ENCODE measurements at regions not wholly inside any gene's neighbourhood (a gene's known extent, or its start where the extent isn't known, plus 50 kb on each side); places are given as distances from the start of the nearest gene placed in this dataset.
A peak's percentile ranks its signal among the peaks of the same experiment; 100 is the strongest.

GRCh38 chr20:39946053-39946810, 742.8 kb downstream of the MAFB start:
- DNase-seq (ENCODE audit: low spot score in 2 of 2) (no peak), ATAC-seq (ENCODE audit: low read depth) (no peak)
- no peaks in the 10 kb centered on the region for H3K36me3 Mint-ChIP-seq
- no peak overlapping the region for H3K27ac Mint-ChIP-seq
- H3K4me1 Mint-ChIP-seq = no peaks in the 10 kb centered on the region
- no peaks in the 10 kb centered on the region for H3K9me3 Mint-ChIP-seq
- H3K4me3 Mint-ChIP-seq = no peak overlapping the region
- H3K27me3 Mint-ChIP-seq = peaks cover 6% of the 10 kb centered on the region

GRCh38 chr20:39944861-39945260, 744.2 kb downstream of the MAFB start:
- Mint-ChIP-seq H3K4me3 (no peak overlapping the region), H3K4me1 (no peaks in the 10 kb centered on the region), H3K36me3 (no peaks in the 10 kb centered on the region), H3K27ac (no peak overlapping the region), H3K9me3 (no peaks in the 10 kb centered on the region), H3K27me3 (peaks cover 7% of the 10 kb centered on the region)
- DNase-seq (ENCODE audit: low spot score in 2 of 2) = no peak
- no peak for ATAC-seq (ENCODE audit: low read depth)

GRCh38 chr20:39943336-39943735, 745.7 kb downstream of the MAFB start:
- H3K27ac Mint-ChIP-seq = no peak overlapping the region
- no peaks in the 10 kb centered on the region for H3K4me1 Mint-ChIP-seq
- H3K27me3 Mint-ChIP-seq = peaks cover 15% of the 10 kb centered on the region
- DNase-seq (ENCODE audit: low spot score in 2 of 2) (no peak), ATAC-seq (ENCODE audit: low read depth) (no peak)
- H3K9me3 Mint-ChIP-seq = no peaks in the 10 kb centered on the region
- H3K36me3 Mint-ChIP-seq = no peaks in the 10 kb centered on the region
- no peak overlapping the region for H3K4me3 Mint-ChIP-seq

GRCh38 chr20:39941245-39941644, 747.8 kb downstream of the MAFB start:
- ATAC-seq (ENCODE audit: low read depth) (no peak), DNase-seq (ENCODE audit: low spot score in 2 of 2) (no peak)
- peaks cover 18% of the 10 kb centered on the region for H3K27me3 Mint-ChIP-seq
- no peaks in the 10 kb centered on the region for H3K9me3 Mint-ChIP-seq
- no peaks in the 10 kb centered on the region for H3K4me1 Mint-ChIP-seq
- no peak overlapping the region for H3K27ac Mint-ChIP-seq
- no peak overlapping the region for H3K4me3 Mint-ChIP-seq
- no peaks in the 10 kb centered on the region for H3K36me3 Mint-ChIP-seq

- Mint-ChIP-seq H3K9me3 (no peaks in the 10 kb centered on the region), H3K27me3 (peaks cover 13% of the 10 kb centered on the region), H3K4me1 (no peaks in the 10 kb centered on the region), H3K27ac (no peak overlapping the region), H3K4me3 (no peak overlapping the region), H3K36me3 (no peaks in the 10 kb centered on the region)
- DNase-seq (ENCODE audit: low spot score in 2 of 2) (no peak), ATAC-seq (ENCODE audit: low read depth) (no peak)
Measured at GRCh38 chr20:39939241-39939865, 749.7 kb downstream of the MAFB start.

- H3K4me1 Mint-ChIP-seq = no peaks in the 10 kb centered on the region
- peaks cover 12% of the 10 kb centered on the region for H3K27me3 Mint-ChIP-seq
- H3K4me3 Mint-ChIP-seq = no peak overlapping the region
- DNase-seq (ENCODE audit: low spot score in 2 of 2) = no peak
- H3K27ac Mint-ChIP-seq = no peak overlapping the region
- H3K36me3 Mint-ChIP-seq = no peaks in the 10 kb centered on the region
- ATAC-seq (ENCODE audit: low read depth) = no peak
- H3K9me3 Mint-ChIP-seq = no peaks in the 10 kb centered on the region
Measured at GRCh38 chr20:39936401-39936800, 752.6 kb downstream of the MAFB start.

- no peaks in the 10 kb centered on the region for H3K9me3 Mint-ChIP-seq
- no peaks in the 10 kb centered on the region for H3K4me1 Mint-ChIP-seq
- no peak overlapping the region for H3K4me3 Mint-ChIP-seq
- H3K36me3 Mint-ChIP-seq = no peaks in the 10 kb centered on the region
- H3K27ac Mint-ChIP-seq = no peak overlapping the region
- peaks cover 12% of the 10 kb centered on the region for H3K27me3 Mint-ChIP-seq
- no peak for DNase-seq (ENCODE audit: low spot score in 2 of 2)
- no peak for ATAC-seq (ENCODE audit: low read depth)
Measured at GRCh38 chr20:39935901-39936300, 753.1 kb downstream of the MAFB start.

GRCh38 chr20:39916236-39916765, 772.7 kb downstream of the MAFB start:
- H3K4me1 Mint-ChIP-seq = no peaks in the 10 kb centered on the region
- peaks cover 16% of the 10 kb centered on the region for H3K27me3 Mint-ChIP-seq
- H3K9me3 Mint-ChIP-seq = no peaks in the 10 kb centered on the region
- H3K4me3 Mint-ChIP-seq = no peak overlapping the region
- no peak for DNase-seq (ENCODE audit: low spot score in 2 of 2)
- ATAC-seq (ENCODE audit: low read depth) = no peak
- H3K27ac Mint-ChIP-seq = no peak overlapping the region
- H3K36me3 Mint-ChIP-seq = peaks cover 3% of the 10 kb centered on the region

- no peaks in the 10 kb centered on the region for H3K36me3 Mint-ChIP-seq
- H3K27me3 Mint-ChIP-seq = peaks cover 6% of the 10 kb centered on the region
- no peak overlapping the region for H3K27ac Mint-ChIP-seq
- H3K4me1 Mint-ChIP-seq = peaks cover 10% of the 10 kb centered on the region
- no peaks in the 10 kb centered on the region for H3K9me3 Mint-ChIP-seq
- no peak overlapping the region for H3K4me3 Mint-ChIP-seq
- ATAC-seq (ENCODE audit: low read depth) = no peak
- DNase-seq (ENCODE audit: low spot score in 2 of 2) = no peak
Measured at GRCh38 chr20:39913274-39913673, 775.8 kb downstream of the MAFB start.

GRCh38 chr20:39911497-39911896, 777.5 kb downstream of the MAFB start:
- H3K27me3 Mint-ChIP-seq = peaks cover 2% of the 10 kb centered on the region
- no peak overlapping the region for H3K27ac Mint-ChIP-seq
- DNase-seq (ENCODE audit: low spot score in 2 of 2) (no peak), ATAC-seq (ENCODE audit: low read depth) (no peak)
- H3K9me3 Mint-ChIP-seq = no peaks in the 10 kb centered on the region
- H3K36me3 Mint-ChIP-seq = no peaks in the 10 kb centered on the region
- H3K4me3 Mint-ChIP-seq = no peak overlapping the region
- H3K4me1 Mint-ChIP-seq = peaks cover 10% of the 10 kb centered on the region

- H3K36me3 Mint-ChIP-seq = no peaks in the 10 kb centered on the region
- no peak for DNase-seq (ENCODE audit: low spot score in 2 of 2)
- H3K4me3 Mint-ChIP-seq = no peak overlapping the region
- no peak overlapping the region for H3K27ac Mint-ChIP-seq
- H3K27me3 Mint-ChIP-seq = peaks cover 4% of the 10 kb centered on the region
- ATAC-seq (ENCODE audit: low read depth) = no peak
- H3K9me3 Mint-ChIP-seq = no peaks in the 10 kb centered on the region
- H3K4me1 Mint-ChIP-seq = peaks cover 10% of the 10 kb centered on the region
Measured at GRCh38 chr20:39910536-39910935, 778.5 kb downstream of the MAFB start.

GRCh38 chr20:39909447-39909846, 779.6 kb downstream of the MAFB start:
- ATAC-seq (ENCODE audit: low read depth) (peak; percentile 35), DNase-seq (ENCODE audit: low spot score in 2 of 2) (no peak)
- no peaks in the 10 kb centered on the region for H3K9me3 Mint-ChIP-seq
- no peaks in the 10 kb centered on the region for H3K36me3 Mint-ChIP-seq
- H3K27me3 Mint-ChIP-seq = peaks cover 4% of the 10 kb centered on the region
- H3K27ac Mint-ChIP-seq = no peak overlapping the region
- no peak overlapping the region for H3K4me3 Mint-ChIP-seq
- peaks cover 10% of the 10 kb centered on the region for H3K4me1 Mint-ChIP-seq

GRCh38 chr20:39904476-39905112, 784.4 kb downstream of the MAFB start:
- H3K4me1 Mint-ChIP-seq = peaks cover 5% of the 10 kb centered on the region
- H3K36me3 Mint-ChIP-seq = no peaks in the 10 kb centered on the region
- ATAC-seq (ENCODE audit: low read depth) (no peak), DNase-seq (ENCODE audit: low spot score in 2 of 2) (no peak)
- no peak overlapping the region for H3K27ac Mint-ChIP-seq
- H3K4me3 Mint-ChIP-seq = no peak overlapping the region
- H3K27me3 Mint-ChIP-seq = peaks cover 4% of the 10 kb centered on the region
- no peaks in the 10 kb centered on the region for H3K9me3 Mint-ChIP-seq

GRCh38 chr20:39903806-39904465, 785.1 kb downstream of the MAFB start:
- ATAC-seq (ENCODE audit: low read depth) (no peak), DNase-seq (ENCODE audit: low spot score in 2 of 2) (no peak)
- H3K9me3 Mint-ChIP-seq = no peaks in the 10 kb centered on the region
- H3K4me1 Mint-ChIP-seq = no peaks in the 10 kb centered on the region
- no peaks in the 10 kb centered on the region for H3K36me3 Mint-ChIP-seq
- no peak overlapping the region for H3K27ac Mint-ChIP-seq
- peaks cover 4% of the 10 kb centered on the region for H3K27me3 Mint-ChIP-seq
- no peak overlapping the region for H3K4me3 Mint-ChIP-seq

All from memory B cell (primary cell).